HCT116 (cell line): ENCODE measurements at regions not wholly inside any gene's neighbourhood (a gene's known extent, or its start where the extent isn't known, plus 50 kb on each side); places are given as distances from the start of the nearest gene placed in this dataset.

Experiments used
- EGR1 ChIP-seq: IDR thresholded peaks from 2 replicates; pipeline ENCODE4 v1.6.1; 2012; ENCODE audit warnings: low read depth
- EZH2 ChIP-seq: fragments of 200-600 bp; sonication (generic); IDR thresholded peaks from 2 replicates; pipeline ENCODE4 v1.6.1; 2017; ENCODE audit warnings: antibody characterized with exemption, mixed run types
- EZH2phosphoT487 ChIP-seq: fragments of 200-600 bp; IDR thresholded peaks from 2 replicates; pipeline ENCODE4 v1.6.1; 2018; ENCODE audit warnings: antibody characterized with exemption, borderline replicate concordance
- POLR2A ChIP-seq: IDR thresholded peaks from 2 replicates; pipeline ENCODE4 v1.7.0; 2011; ENCODE audit warnings: borderline replicate concordance; ENCODE audit not compliant: insufficient read depth, insufficient read length; ENCODE audit errors: extremely low read depth
- SRF ChIP-seq: IDR thresholded peaks from 2 replicates; pipeline ENCODE4 v1.6.1; 2012; ENCODE audit warnings: low read depth
- TF ChIP-seq, protein P1 (sequence below), 3 experiments: fragments of 200-600 bp in 1 of 3; sonication (generic) in 1 of 3; IDR thresholded peaks in 2 of 3; conservative IDR thresholded peaks in 1 of 3; 2 replicates each; pipeline ENCODE4 v1.5.1; 2012 to 2017; ENCODE audit warnings: low read depth in 2 of 3, low read length in 2 of 3, antibody characterized with exemption in 1 of 3, borderline replicate concordance in 1 of 3, control low read depth in 1 of 3, mild to moderate bottlenecking in 1 of 3, mixed read lengths in 1 of 3, mixed run types in 1 of 3, moderate library complexity in 1 of 3; ENCODE audit not compliant: insufficient read depth in 1 of 3

GRCh38 chr14:55801121-55801520, 221.1 kb downstream of the KTN1 start:
- TF ChIP-seq, protein P1, sequence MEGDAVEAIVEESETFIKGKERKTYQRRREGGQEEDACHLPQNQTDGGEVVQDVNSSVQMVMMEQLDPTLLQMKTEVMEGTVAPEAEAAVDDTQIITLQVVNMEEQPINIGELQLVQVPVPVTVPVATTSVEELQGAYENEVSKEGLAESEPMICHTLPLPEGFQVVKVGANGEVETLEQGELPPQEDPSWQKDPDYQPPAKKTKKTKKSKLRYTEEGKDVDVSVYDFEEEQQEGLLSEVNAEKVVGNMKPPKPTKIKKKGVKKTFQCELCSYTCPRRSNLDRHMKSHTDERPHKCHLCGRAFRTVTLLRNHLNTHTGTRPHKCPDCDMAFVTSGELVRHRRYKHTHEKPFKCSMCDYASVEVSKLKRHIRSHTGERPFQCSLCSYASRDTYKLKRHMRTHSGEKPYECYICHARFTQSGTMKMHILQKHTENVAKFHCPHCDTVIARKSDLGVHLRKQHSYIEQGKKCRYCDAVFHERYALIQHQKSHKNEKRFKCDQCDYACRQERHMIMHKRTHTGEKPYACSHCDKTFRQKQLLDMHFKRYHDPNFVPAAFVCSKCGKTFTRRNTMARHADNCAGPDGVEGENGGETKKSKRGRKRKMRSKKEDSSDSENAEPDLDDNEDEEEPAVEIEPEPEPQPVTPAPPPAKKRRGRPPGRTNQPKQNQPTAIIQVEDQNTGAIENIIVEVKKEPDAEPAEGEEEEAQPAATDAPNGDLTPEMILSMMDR (IDR thresholded peaks at IDR 0.05 in 2 of 3, conservative IDR thresholded peaks at IDR 0.05 in 1 of 3; ENCODE audit: borderline replicate concordance in 1 of 3, insufficient read depth in 1 of 3, low read depth in 2 of 3, low read length in 2 of 3) = no peak
- TF ChIP-seq SRF (no peak), EZH2 (no peak), EGR1 (no peak), POLR2A (no peak), EZH2phosphoT487 (no peak)
